Astrocyte of the cerebellum (primary cell): ENCODE measurements at regions not wholly inside any gene's neighbourhood (a gene's known extent, or its start where the extent isn't known, plus 50 kb on each side); places are given as distances from the start of the nearest gene placed in this dataset.

ENCODE experiments used
- DNase-seq: peaks from one replicate; pipeline ENCODE4 v3.0.0-alpha.2; 2011; ENCODE audit warnings: low read depth
- H3K4me3 ChIP-seq: 2 replicates; pipeline ENCODE4 v1.5.1; 2011; ENCODE audit warnings: mild to moderate bottlenecking, low read depth, low read length, moderate library complexity
- CTCF ChIP-seq: IDR thresholded peaks from 2 replicates; pipeline ENCODE4 v1.5.1; 2012; ENCODE audit warnings: low read length, low read depth, moderate library complexity, mild to moderate bottlenecking; ENCODE audit errors: missing control alignments
- in situ Hi-C: cut with HindIII; loops from 2 replicates; pipeline ENCODE4 v1.10.0; 2017; ENCODE audit warnings: low sequenced_read_pairs

DNA sequence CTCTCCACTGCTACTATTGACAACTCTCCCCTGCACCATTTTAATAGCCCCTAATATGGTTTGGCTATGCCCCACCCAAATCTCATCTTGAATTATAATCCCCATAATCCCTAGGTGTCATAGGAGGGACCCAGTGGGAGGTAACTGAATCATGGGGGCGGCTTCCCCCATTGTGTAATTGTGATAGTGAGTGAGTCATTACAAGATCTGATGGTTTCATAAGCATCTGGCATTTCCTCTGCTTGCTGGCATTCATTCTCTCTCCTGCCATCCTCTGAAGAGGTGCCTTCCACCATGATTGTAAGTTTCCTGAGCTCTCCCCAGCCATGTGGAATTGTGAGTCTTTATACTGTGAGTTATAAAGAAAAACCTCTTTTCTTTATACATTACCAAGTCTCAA is 74.1 kb upstream of the TCF21 start:
- in situ Hi-C loops = no loop called here
- TF ChIP-seq CTCF = no peak
- H3K4me3 ChIP-seq = no peak overlapping the region
- DNase-seq = no peak

- H3K4me3 ChIP-seq = no peak overlapping the region
- in situ Hi-C loops = no loop called here
- no peak for TF ChIP-seq CTCF
- no peak for DNase-seq
Measured at GRCh38 chr6:133815313-133815712, 73.6 kb upstream of the TCF21 start.

DNA sequence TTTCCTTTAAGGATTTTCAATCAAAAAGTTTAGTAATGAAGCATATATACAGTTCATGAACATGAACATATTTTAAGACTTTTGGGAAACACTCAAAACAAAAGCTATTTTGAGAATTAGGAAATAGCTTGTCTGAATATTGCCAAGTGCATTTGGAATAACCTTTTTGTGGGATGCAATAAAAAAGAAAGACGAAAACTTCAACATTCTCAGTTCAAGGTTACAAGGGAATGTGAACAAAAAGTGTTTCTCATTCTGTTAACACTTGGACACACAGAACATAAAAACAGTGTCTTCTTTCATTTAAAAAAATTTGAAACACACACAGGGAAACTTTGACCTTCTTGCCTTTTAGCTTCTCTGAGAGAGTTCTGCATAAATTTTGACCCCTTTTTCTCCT is 72.7 kb upstream of the TCF21 start:
- no peak for DNase-seq

DNA sequence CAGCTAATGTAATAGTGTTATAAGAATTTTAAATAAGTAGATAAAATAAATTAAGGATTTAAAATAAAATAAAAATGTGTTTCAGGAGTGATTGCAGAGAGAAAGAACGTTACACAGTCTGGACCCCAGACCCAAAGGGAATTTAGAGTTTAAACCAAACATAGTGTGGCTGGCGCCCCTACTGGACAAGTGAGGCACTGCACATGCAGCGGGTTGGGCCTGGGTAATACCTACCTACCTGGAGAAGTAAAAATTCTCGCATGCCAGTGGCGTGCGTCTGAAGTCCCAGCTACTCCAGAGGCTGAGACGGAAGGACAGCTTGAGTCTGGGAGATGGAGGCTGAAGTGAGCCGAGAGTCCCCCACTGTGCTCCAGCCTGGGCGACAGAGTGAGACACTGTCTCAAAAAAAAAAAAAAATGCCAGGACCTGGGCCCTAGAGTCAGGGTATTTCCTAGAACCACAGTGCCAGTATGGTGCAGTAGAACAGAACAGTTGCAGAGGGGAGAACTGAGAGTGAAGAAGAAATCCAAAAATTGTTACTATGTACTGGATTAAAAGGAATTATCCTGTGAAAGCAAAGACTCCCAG is 71.4 kb upstream of the TCF21 start:
- DNase-seq = no peak
- in situ Hi-C loops = no loop called here
- H3K4me3 ChIP-seq = no peak overlapping the region
- TF ChIP-seq CTCF = peak; percentile 52

More for the DNA sequence above, 72.7 kb upstream of the TCF21 start:
- TF ChIP-seq CTCF = no peak
- in situ Hi-C loops = no loop called here
- H3K4me3 ChIP-seq = no peak overlapping the region

DNA sequence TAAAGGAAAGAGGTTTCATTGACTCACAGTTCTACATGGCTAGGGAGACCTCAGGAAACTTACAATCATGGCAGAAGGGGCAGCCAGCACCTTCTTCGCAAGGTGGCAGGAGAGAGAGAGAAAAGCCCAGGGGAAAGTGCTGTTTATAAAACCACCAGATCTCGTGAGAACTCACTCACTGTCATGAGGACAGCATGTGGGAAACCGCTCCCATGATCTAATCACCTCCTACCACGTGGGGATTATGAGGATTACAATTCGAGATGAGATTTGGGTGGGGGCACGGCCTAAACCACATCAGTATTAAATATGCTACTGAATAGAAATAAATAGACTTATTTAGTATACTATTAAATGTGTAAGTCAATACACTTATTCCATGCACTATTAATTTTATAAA is 70.6 kb upstream of the TCF21 start:
- TF ChIP-seq CTCF = no peak
- no peak for DNase-seq
- in situ Hi-C loops = no loop called here
- H3K4me3 ChIP-seq = no peak overlapping the region

DNA sequence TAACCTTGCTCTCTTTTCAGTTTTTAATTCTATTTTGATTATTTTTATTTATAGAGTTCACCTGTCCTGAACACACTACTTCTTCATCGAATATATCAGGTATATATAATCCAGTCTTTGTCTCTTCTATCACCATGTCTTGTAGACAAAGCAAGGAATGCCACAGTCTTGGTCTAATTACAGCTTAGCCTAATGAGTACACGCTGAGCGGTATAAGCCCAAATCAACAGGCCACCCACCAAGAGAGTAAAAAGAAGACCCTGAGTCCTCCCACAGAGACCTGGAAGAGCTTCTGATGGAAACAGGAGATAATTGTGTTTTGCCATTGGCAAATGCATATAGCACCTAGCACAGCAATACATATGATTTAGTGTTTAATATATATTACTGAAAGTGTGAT is 68.7 kb upstream of the TCF21 start:
- in situ Hi-C loops = no loop called here
- TF ChIP-seq CTCF = no peak
- DNase-seq = no peak
- H3K4me3 ChIP-seq = no peak overlapping the region

DNA sequence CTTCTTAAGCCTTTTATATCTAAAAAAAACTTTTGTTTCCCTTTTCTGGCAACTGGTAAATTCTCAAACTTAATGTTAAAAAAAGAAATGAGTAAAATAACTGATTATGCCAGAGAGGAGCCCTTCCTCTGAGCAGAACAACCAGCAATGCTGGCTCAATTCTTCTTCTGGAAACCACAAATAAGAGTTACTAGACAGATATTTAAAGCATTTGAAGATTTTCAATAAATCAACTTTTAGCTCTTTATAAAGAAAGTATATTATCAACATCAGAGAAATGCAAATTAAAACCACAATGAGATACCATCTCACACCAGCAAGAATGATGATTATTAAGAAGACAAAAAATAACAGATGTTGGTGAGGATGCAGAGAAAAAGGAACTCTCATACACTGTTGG is 61.1 kb upstream of the TCF21 start:
- in situ Hi-C loops = no loop called here
- H3K4me3 ChIP-seq = no peak overlapping the region

More for the DNA sequence above, 61.1 kb upstream of the TCF21 start:
- peak; percentile 20 for DNase-seq
- TF ChIP-seq CTCF = no peak
